ENCODE measurements at regions not wholly inside any gene's neighbourhood (a gene's known extent, or its start where the extent isn't known, plus 50 kb on each side); places are given as distances from the start of the nearest gene placed in this dataset.

GRCh38 chr7:109939207-109939606 is 1151.7 kb upstream of the LRRN3 start (continued):
- no peak for TF ChIP-seq CREB5 (CRISPR knock-in tag; IDR thresholded peaks at IDR 0.05; ENCODE audit: low read depth)
- no peak for TF ChIP-seq ZNF565 (CRISPR knock-in tag; conservative IDR thresholded peaks at IDR 0.05; ENCODE audit: low read depth)
- TF ChIP-seq ZNF70 (CRISPR knock-in tag; IDR thresholded peaks at IDR 0.05) = no peak

GRCh38 chr7:109945820-109946518 is 1145.0 kb upstream of the LRRN3 start:
- TF ChIP-seq SNAI2 (CRISPR knock-in tag; IDR thresholded peaks at IDR 0.05) (no peak), ISL1 (CRISPR knock-in tag; IDR thresholded peaks at IDR 0.05) (no peak), TSHZ2 (CRISPR knock-in tag; IDR thresholded peaks at IDR 0.05) (no peak)
- no peak for ATAC-seq

GRCh38 chr7:109950256-109950655 is 1140.7 kb upstream of the LRRN3 start:
- ATAC-seq = no peak
- no peak for TF ChIP-seq PATZ1 (CRISPR knock-in tag; IDR thresholded peaks at IDR 0.05; ENCODE audit: borderline replicate concordance)
- no peak for TF ChIP-seq BACH2 (CRISPR knock-in tag; IDR thresholded peaks at IDR 0.05; ENCODE audit: borderline replicate concordance)
- TF ChIP-seq POU6F1 (CRISPR knock-in tag; IDR thresholded peaks at IDR 0.05; ENCODE audit: borderline replicate concordance, low read depth) = no peak
- TF ChIP-seq ARNTL (CRISPR knock-in tag; IDR thresholded peaks at IDR 0.05; ENCODE audit: borderline replicate concordance, low read depth) = no peak
- TF ChIP-seq CREB5 (CRISPR knock-in tag; IDR thresholded peaks at IDR 0.05; ENCODE audit: low read depth) = no peak
- no peak for TF ChIP-seq PPARA (CRISPR knock-in tag; IDR thresholded peaks at IDR 0.05; ENCODE audit: borderline replicate concordance)
- no peak for TF ChIP-seq ESRRG (CRISPR knock-in tag; IDR thresholded peaks at IDR 0.05)
- no peak for TF ChIP-seq SNAI2 (CRISPR knock-in tag; IDR thresholded peaks at IDR 0.05)
- no peak for TF ChIP-seq TOX (CRISPR knock-in tag; IDR thresholded peaks at IDR 0.05; ENCODE audit: borderline replicate concordance)
- TF ChIP-seq GLIS3 (CRISPR knock-in tag; IDR thresholded peaks at IDR 0.05) = no peak
- no peak for TF ChIP-seq RARB (CRISPR knock-in tag; IDR thresholded peaks at IDR 0.05)
- TF ChIP-seq ZNF70 (CRISPR knock-in tag; IDR thresholded peaks at IDR 0.05) = no peak
- no peak for TF ChIP-seq ZC3H10 (CRISPR knock-in tag; IDR thresholded peaks at IDR 0.05)
- no peak for TF ChIP-seq TSHZ2 (CRISPR knock-in tag; IDR thresholded peaks at IDR 0.05)
- no peak for TF ChIP-seq ISL1 (CRISPR knock-in tag; IDR thresholded peaks at IDR 0.05)
- TF ChIP-seq ZNF565 (CRISPR knock-in tag; conservative IDR thresholded peaks at IDR 0.05; ENCODE audit: low read depth) = no peak

Data from SK-N-SH treated with all-trans-retinoic acid at 6 μM for 48 hours (cell line).